Adipocyte (in vitro differentiated cells): ENCODE measurements at regions not wholly inside any gene's neighbourhood (a gene's known extent, or its start where the extent isn't known, plus 50 kb on each side); places are given as distances from the start of the nearest gene placed in this dataset.
A peak's percentile ranks its signal among the peaks of the same experiment; 100 is the strongest.

Experiments used
- DNase-seq: peaks from one replicate; pipeline ENCODE4 v3.0.0-alpha.2; 2015; ENCODE audit warnings: low read depth
- H3K27me3 ChIP-seq: replicated peaks from 2 replicates; pipeline ENCODE4 v1.7.0; 2013; ENCODE audit warnings: mild to moderate bottlenecking, low read length, moderate library complexity; ENCODE audit not compliant: control insufficient read depth, insufficient read depth
- H3K36me3 ChIP-seq: 2 replicates; pipeline ENCODE4 v1.7.0; 2013; ENCODE audit warnings: low read length, mild to moderate bottlenecking, moderate library complexity; ENCODE audit not compliant: control insufficient read depth, insufficient read depth, severe bottlenecking
- H3K4me1 ChIP-seq: 2 replicates; pipeline ENCODE4 v1.7.0; 2013; ENCODE audit warnings: mild to moderate bottlenecking, low read length, moderate library complexity; ENCODE audit not compliant: control insufficient read depth, insufficient read depth
- H3K4me3 ChIP-seq: 2 replicates; pipeline ENCODE4 v1.7.0; 2013; ENCODE audit warnings: mild to moderate bottlenecking, low read length, moderate library complexity
- H3K9ac ChIP-seq: 2 replicates; pipeline ENCODE4 v1.7.0; 2013; ENCODE audit warnings: mild to moderate bottlenecking, low read length, moderate library complexity
- H3K9me3 ChIP-seq: 2 replicates; pipeline ENCODE4 v1.7.0; 2013; ENCODE audit warnings: mild to moderate bottlenecking, low read length, moderate library complexity; ENCODE audit not compliant: control insufficient read depth

- no peak overlapping the region for H3K4me3 ChIP-seq
- no peaks in the 10 kb centered on the region for H3K9me3 ChIP-seq
- DNase-seq = no peak
- H3K9ac ChIP-seq = no peak overlapping the region
- peaks cover 2% of the 10 kb centered on the region for H3K27me3 ChIP-seq
- no peaks in the 10 kb centered on the region for H3K36me3 ChIP-seq
- peaks cover 12% of the 10 kb centered on the region for H3K4me1 ChIP-seq
These were observed 152.9 kb upstream of the MID1 start for GRCh38 chrX:10773318-10773717.

GRCh38 chrX:10781847-10782530 is 161.6 kb upstream of the MID1 start:
- Histone ChIP-seq H3K4me3 (no peak overlapping the region), H3K36me3 (no peaks in the 10 kb centered on the region), H3K4me1 (no peaks in the 10 kb centered on the region), H3K9ac (no peak overlapping the region), H3K9me3 (no peaks in the 10 kb centered on the region), H3K27me3 (no peaks in the 10 kb centered on the region)
- no peak for DNase-seq

- Histone ChIP-seq H3K9ac (no peak overlapping the region), H3K27me3 (no peaks in the 10 kb centered on the region), H3K4me3 (no peak overlapping the region), H3K36me3 (no peaks in the 10 kb centered on the region), H3K9me3 (no peaks in the 10 kb centered on the region), H3K4me1 (no peaks in the 10 kb centered on the region)
- peak; percentile 59 for DNase-seq
These were observed 163.1 kb upstream of the MID1 start for GRCh38 chrX:10783451-10783995.

- no peak for DNase-seq
- Histone ChIP-seq H3K36me3 (no peaks in the 10 kb centered on the region), H3K27me3 (no peaks in the 10 kb centered on the region), H3K9ac (no peak overlapping the region), H3K9me3 (no peaks in the 10 kb centered on the region), H3K4me3 (no peak overlapping the region), H3K4me1 (no peaks in the 10 kb centered on the region)
These were observed 166.9 kb upstream of the MID1 start for GRCh38 chrX:10787264-10787663.

- Histone ChIP-seq H3K27me3 (no peaks in the 10 kb centered on the region), H3K9ac (no peak overlapping the region), H3K4me1 (peaks cover 9% of the 10 kb centered on the region), H3K36me3 (no peaks in the 10 kb centered on the region), H3K9me3 (no peaks in the 10 kb centered on the region), H3K4me3 (no peak overlapping the region)
- no peak for DNase-seq
These were observed 173.8 kb upstream of the MID1 start for GRCh38 chrX:10794203-10794630.

GRCh38 chrX:10795721-10796120 is 175.3 kb upstream of the MID1 start:
- H3K9ac ChIP-seq = no peak overlapping the region
- no peak overlapping the region for H3K4me3 ChIP-seq
- no peaks in the 10 kb centered on the region for H3K36me3 ChIP-seq
- peaks cover 9% of the 10 kb centered on the region for H3K4me1 ChIP-seq
- no peak for DNase-seq
- H3K9me3 ChIP-seq = no peaks in the 10 kb centered on the region
- no peaks in the 10 kb centered on the region for H3K27me3 ChIP-seq

GRCh38 chrX:10797466-10797865 is 177.1 kb upstream of the MID1 start:
- Histone ChIP-seq H3K4me1 (peaks cover 9% of the 10 kb centered on the region), H3K4me3 (no peak overlapping the region), H3K9me3 (no peaks in the 10 kb centered on the region), H3K9ac (no peak overlapping the region), H3K27me3 (no peaks in the 10 kb centered on the region), H3K36me3 (no peaks in the 10 kb centered on the region)
- DNase-seq = peak; percentile 40

- Histone ChIP-seq H3K4me3 (no peak overlapping the region), H3K27me3 (no peaks in the 10 kb centered on the region), H3K9ac (no peak overlapping the region), H3K9me3 (no peaks in the 10 kb centered on the region), H3K4me1 (peaks cover 9% of the 10 kb centered on the region), H3K36me3 (no peaks in the 10 kb centered on the region)
- DNase-seq = no peak
These were observed 177.7 kb upstream of the MID1 start for GRCh38 chrX:10798041-10798440.

- DNase-seq = no peak
- no peaks in the 10 kb centered on the region for H3K36me3 ChIP-seq
- no peak overlapping the region for H3K4me3 ChIP-seq
- no peaks in the 10 kb centered on the region for H3K9me3 ChIP-seq
- no peaks in the 10 kb centered on the region for H3K4me1 ChIP-seq
- no peaks in the 10 kb centered on the region for H3K27me3 ChIP-seq
- H3K9ac ChIP-seq = no peak overlapping the region
These were observed 180.4 kb upstream of the MID1 start for GRCh38 chrX:10800796-10801195.

GRCh38 chrX:10811111-10811510 is 190.7 kb upstream of the MID1 start:
- Histone ChIP-seq H3K4me1 (no peaks in the 10 kb centered on the region), H3K4me3 (no peak overlapping the region), H3K9me3 (peaks cover 7% of the 10 kb centered on the region), H3K36me3 (no peaks in the 10 kb centered on the region), H3K27me3 (no peaks in the 10 kb centered on the region), H3K9ac (no peak overlapping the region)
- DNase-seq = no peak

- DNase-seq = no peak
- H3K4me1 ChIP-seq = no peaks in the 10 kb centered on the region
- H3K9ac ChIP-seq = no peak overlapping the region
- no peaks in the 10 kb centered on the region for H3K36me3 ChIP-seq
- H3K4me3 ChIP-seq = no peak overlapping the region
- H3K9me3 ChIP-seq = peaks cover 7% of the 10 kb centered on the region
- H3K27me3 ChIP-seq = peaks cover 3% of the 10 kb centered on the region
These were observed 193.4 kb upstream of the MID1 start for GRCh38 chrX:10813761-10814160.

GRCh38 chrX:10818651-10819050 is 198.3 kb upstream of the MID1 start:
- no peaks in the 10 kb centered on the region for H3K9me3 ChIP-seq
- no peaks in the 10 kb centered on the region for H3K36me3 ChIP-seq
- peaks cover 3% of the 10 kb centered on the region for H3K27me3 ChIP-seq
- peaks cover 10% of the 10 kb centered on the region for H3K4me1 ChIP-seq
- H3K9ac ChIP-seq = no peak overlapping the region
- no peak overlapping the region for H3K4me3 ChIP-seq
- DNase-seq = no peak
